ENCODE measurements at regions not wholly inside any gene's neighbourhood (a gene's known extent, or its start where the extent isn't known, plus 50 kb on each side); places are given as distances from the start of the nearest gene placed in this dataset.

DNA sequence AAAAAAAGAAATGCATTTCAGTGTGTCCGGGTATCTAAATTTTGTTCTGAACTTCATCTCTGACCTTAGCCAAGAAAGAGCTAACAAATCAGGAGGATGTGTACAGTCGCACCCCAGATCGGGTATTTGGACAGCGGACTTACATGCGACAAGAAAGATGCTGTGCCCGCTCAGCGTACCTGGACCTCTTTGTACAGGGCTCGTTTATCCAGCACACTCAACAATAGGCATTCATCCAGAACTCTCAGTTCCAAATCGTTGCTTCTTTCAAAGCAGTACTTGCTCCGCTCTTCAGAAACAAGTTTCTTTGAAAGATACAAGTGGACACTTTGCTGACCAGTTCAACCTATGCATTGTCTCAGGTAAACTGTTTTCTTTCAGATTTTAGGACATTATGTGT, 191.7 kb downstream of the LY86 start:
- no peaks in the 10 kb centered on the region for H3K9me3 ChIP-seq (ENCODE audit: low read depth, low read length)
- H3K4me1 ChIP-seq (ENCODE audit: insufficient read depth, low read length): no peaks in the 10 kb centered on the region
- H3K4me3 ChIP-seq (ENCODE audit: low read length): no peak overlapping the region
- no peaks in the 10 kb centered on the region for H3K27me3 ChIP-seq (ENCODE audit: insufficient read depth, low read length)

DNA sequence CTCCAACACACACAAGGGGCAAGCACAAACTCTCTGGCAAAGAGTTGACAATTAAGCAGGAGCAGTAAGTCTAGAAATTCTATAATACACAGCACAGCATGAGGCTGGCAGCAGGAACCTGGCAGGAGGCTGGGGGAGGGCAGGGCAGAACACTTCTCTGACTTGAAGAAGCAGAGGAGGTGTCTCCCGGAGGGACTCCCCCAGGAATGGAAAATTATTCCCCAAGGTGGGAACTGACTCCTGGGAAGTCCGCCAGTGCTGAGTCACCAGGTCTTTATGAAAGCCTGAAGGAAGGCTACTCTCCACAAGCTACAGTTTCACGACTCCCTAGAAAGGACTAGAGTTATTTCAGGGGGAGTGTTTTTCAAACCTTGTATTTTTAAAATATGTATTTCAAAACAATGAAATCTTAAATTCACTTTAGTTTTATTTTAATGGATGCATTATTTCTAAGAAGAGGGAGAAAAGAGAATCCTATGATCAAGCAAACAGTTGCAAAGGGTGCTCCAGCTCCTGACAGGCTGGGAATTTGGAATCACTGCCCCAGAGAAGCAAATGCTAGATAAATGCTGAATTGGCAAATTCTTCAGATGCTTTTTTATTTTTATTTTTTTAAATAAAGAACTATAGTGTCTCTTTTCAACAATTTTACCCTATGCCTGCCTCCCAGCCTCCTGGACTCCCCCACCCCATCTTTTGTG, 192.8 kb downstream of the LY86 start:
- no peaks in the 10 kb centered on the region for H3K4me1 ChIP-seq (ENCODE audit: insufficient read depth, low read length)
- H3K9me3 ChIP-seq (ENCODE audit: low read depth, low read length): no peaks in the 10 kb centered on the region
- H3K27me3 ChIP-seq (ENCODE audit: insufficient read depth, low read length): no peaks in the 10 kb centered on the region
- no peak overlapping the region for H3K4me3 ChIP-seq (ENCODE audit: low read length)

DNA sequence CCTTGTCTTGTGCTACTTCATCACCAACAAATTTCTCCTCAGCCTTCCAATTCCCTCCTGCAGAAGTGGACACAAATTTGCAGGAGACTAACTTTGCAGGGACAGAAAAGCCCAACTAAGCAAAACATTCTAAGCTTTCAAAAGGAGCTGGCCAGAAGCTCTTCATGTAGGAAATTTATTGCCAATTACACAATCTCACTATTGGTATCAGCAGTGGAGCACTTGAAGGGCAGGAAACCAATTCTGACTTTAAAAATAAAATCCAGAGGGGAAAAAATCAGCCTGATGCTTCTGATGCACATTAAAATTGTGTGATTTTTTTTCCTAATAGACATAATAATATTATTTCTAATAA, 193.3 kb downstream of the LY86 start:
- H3K4me1 ChIP-seq (ENCODE audit: insufficient read depth, low read length): no peaks in the 10 kb centered on the region
- H3K4me3 ChIP-seq (ENCODE audit: low read length): no peak overlapping the region
- H3K27me3 ChIP-seq (ENCODE audit: insufficient read depth, low read length): no peaks in the 10 kb centered on the region
- H3K9me3 ChIP-seq (ENCODE audit: low read depth, low read length): no peaks in the 10 kb centered on the region

DNA sequence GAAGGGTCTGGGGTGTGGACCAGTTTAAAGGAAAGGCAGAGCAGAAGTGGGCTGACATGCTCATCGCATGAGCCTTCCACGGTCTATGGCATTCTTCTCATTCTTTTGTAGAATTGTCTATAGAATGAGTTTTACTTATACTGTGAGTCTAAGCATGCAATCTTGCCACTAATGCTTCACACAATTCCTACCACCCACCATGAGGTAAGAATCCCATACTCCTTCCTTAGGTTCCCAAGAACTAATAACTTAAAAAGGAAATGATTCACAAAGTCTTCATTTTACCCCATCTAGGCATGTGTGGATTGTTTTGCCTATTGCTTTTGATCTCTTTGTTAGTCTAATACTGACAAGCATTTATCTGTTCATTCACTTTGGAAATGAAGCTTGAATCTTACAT, 195.2 kb downstream of the LY86 start:
- Histone ChIP-seq H3K27me3 (ENCODE audit: insufficient read depth, low read length) (no peaks in the 10 kb centered on the region), H3K9me3 (ENCODE audit: low read depth, low read length) (no peaks in the 10 kb centered on the region), H3K4me1 (ENCODE audit: insufficient read depth, low read length) (no peaks in the 10 kb centered on the region), H3K4me3 (ENCODE audit: low read length) (no peak overlapping the region)

DNA sequence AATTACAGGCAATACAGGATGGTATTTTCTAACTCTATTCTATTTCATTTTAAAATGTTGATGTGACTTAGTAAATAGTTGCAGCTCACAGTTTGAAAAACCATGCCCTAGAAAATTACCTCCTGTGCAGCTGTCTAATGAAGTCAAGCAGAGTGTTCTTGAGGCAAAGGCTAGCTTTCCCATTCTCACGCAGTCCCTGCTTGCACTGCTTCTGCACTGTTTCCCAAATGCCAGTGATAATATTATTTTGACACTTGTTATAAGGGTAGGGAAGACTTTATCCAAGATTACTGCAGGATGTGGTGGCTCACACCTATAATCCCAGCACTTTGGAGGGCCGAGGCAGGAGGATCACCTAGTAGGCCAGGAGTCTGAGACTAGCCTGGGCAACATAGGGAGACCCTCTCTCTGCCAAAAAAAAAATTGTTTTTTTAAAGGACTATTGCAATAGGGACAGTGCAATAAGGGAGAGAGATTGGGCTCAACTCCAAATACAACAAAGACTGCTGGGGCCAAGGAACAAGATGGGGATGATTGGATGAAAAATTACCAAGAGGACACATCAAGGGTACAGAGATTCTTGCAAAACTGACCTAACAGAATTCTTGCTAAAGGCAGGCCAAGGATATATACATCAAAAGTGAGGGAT, 196.1 kb downstream of the LY86 start:
- H3K4me1 ChIP-seq (ENCODE audit: insufficient read depth, low read length): no peaks in the 10 kb centered on the region
- no peaks in the 10 kb centered on the region for H3K27me3 ChIP-seq (ENCODE audit: insufficient read depth, low read length)
- H3K9me3 ChIP-seq (ENCODE audit: low read depth, low read length): no peaks in the 10 kb centered on the region
- no peak overlapping the region for H3K4me3 ChIP-seq (ENCODE audit: low read length)

DNA sequence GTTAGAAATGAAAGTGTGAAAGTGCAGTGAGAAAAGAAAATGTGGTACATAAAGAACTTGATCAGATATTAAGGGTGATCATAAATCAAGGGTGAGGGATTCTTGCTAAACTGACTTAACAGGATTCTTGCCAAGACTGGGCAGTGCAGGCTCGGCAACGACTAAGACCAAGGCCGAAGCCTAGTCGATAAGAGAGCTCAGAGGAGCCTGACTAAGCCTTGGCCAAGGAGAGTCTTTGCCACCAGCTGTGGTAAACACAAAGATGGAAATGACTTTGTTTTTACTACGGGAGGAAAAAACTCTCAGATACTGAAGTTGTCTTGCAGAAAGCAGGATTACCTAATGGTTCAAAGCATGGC, 196.6 kb downstream of the LY86 start:
- H3K9me3 ChIP-seq (ENCODE audit: low read depth, low read length): no peaks in the 10 kb centered on the region
- H3K4me3 ChIP-seq (ENCODE audit: low read length): no peak overlapping the region
- H3K27me3 ChIP-seq (ENCODE audit: insufficient read depth, low read length): no peaks in the 10 kb centered on the region
- no peaks in the 10 kb centered on the region for H3K4me1 ChIP-seq (ENCODE audit: insufficient read depth, low read length)

DNA sequence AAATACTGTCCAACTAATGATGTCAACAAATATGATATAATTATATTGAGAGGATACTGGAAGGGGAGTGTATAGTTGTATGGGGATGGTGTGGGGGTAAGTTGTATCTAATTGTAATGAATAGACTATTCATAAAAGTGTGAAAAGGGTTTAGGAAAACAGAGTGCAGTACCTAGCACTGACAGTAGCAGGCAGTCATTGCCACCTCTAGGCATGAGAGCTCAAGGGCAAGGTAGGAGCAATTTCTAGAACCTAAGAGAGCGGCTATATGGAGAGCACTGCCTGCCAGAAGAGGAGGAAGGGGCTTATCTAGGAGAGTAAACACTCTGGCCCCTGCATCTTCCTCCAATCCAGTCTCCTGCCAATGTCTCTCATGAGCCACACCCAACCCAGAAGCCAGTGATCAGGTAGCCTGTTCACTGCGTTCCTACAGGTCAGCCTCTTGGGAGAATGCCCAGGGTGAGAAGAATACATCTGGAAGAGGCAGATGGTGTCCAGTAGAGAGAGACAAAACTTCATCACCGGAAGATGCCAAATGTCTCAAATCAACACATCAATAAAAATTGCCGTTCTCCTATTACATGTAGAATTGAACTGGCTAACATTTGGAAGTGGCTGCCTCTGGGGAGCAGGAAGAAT, 200.0 kb downstream of the LY86 start:
- H3K4me3 ChIP-seq (ENCODE audit: low read length): no peak overlapping the region
- H3K27me3 ChIP-seq (ENCODE audit: insufficient read depth, low read length): no peaks in the 10 kb centered on the region
- no peaks in the 10 kb centered on the region for H3K9me3 ChIP-seq (ENCODE audit: low read depth, low read length)
- H3K4me1 ChIP-seq (ENCODE audit: insufficient read depth, low read length): peaks cover 9% of the 10 kb centered on the region

DNA sequence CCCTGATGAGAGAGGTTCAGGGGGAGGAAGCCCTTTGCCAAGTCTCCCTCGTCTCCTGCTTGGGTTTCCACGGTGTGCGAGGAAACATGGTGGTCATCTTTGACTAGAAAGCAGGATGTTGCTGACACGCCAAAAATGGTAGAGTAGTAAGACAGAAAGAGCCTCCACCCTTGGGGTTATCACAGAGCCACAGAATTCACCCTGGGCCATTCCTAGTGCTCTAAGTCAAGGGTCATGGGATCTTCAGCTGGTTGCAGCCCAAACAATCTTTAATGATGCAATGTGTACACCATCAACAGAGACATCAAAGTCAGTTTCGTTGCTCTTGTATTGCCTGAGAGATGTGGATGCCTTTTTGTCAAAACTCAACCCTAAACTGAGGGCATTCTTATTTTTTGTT, 201.9 kb downstream of the LY86 start:
- no peaks in the 10 kb centered on the region for H3K27me3 ChIP-seq (ENCODE audit: insufficient read depth, low read length)
- no peak overlapping the region for H3K4me3 ChIP-seq (ENCODE audit: low read length)
- H3K4me1 ChIP-seq (ENCODE audit: insufficient read depth, low read length): peaks cover 27% of the 10 kb centered on the region
- no peaks in the 10 kb centered on the region for H3K9me3 ChIP-seq (ENCODE audit: low read depth, low read length)

DNA sequence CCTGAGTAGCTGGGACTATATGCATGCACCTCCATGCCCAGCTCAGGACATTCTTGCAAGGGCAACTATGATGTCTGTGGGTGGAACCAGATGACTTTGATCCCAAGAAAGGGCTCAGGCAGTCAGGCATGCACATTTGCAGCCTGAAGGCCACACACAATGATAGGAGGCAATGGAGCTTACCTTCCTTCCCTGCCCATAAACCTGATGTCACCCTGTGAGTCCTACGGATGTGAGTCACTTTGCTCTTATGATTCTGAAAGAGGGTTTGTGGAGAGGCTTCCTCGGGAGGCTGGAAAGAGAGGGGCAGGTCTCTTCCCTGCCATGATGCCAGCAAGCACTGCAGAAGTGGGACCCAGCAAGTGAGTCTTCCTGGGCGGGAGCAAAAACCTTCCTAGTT, 202.4 kb downstream of the LY86 start:
- Histone ChIP-seq H3K4me3 (ENCODE audit: low read length) (no peak overlapping the region), H3K9me3 (ENCODE audit: low read depth, low read length) (no peaks in the 10 kb centered on the region), H3K4me1 (ENCODE audit: insufficient read depth, low read length) (peaks cover 32% of the 10 kb centered on the region), H3K27me3 (ENCODE audit: insufficient read depth, low read length) (no peaks in the 10 kb centered on the region)

DNA sequence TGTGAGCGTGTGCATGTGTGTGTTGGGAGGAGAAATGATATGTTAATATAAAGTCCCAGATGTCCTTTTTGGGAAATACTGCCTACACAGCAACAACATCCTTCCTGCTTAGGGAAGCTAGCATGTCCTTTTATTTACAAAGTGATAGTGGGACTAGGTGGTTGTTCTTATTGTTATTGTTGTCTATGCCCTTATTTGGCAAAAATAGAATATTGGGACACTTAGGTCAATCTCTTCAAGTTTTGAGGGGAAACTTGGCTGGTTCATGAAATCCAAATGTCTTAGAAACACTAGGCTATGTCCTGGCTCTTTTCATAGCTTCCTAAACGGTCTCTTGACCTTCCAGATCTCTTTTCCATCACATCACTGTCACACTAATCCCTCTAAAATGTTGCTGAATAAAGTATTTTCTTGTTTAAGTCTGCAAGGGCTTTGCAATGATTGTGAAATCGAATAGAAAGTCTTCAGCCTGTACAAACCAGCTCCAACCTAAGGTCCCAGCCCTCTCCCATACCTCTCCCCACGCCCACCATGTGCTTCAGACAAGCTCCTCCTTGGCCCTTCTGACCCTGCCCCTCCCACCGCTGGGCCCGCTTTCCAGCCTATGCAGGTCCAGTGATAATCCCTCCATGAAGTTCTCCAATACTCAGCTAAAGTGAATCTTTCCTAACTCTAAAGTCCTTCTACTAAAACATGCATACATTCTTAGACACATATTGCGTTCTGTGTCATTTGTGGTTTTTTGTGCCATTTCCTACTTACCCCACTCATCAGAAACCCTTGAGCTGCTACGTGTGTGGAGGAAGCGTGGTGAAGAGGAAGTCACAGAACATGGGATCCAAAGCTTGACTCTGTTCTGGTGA, 205.1 kb downstream of the LY86 start:
- no peak overlapping the region for H3K4me3 ChIP-seq (ENCODE audit: low read length)

DNA sequence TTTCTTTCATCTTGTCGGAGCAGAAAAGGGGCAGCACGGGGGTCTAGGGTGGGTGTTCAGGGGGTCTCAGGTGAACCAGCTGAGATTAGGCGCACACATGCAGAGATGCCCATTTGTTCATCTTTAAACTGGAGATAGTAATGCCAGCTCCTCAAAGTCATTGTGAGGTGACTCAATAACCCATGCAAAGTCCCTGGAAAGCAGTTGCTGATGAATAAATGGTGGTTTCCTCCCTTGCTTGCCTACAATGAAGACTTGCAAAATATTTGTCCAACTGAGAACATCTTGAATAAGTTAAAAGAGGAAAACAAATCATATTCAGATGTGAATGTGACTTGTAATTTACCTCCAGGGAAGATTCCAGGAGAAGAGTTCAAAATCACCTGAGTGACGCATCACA, 206.9 kb downstream of the LY86 start:
- Histone ChIP-seq H3K9me3 (ENCODE audit: low read depth, low read length) (no peaks in the 10 kb centered on the region), H3K4me3 (ENCODE audit: low read length) (no peak overlapping the region), H3K27me3 (ENCODE audit: insufficient read depth, low read length) (no peaks in the 10 kb centered on the region), H3K4me1 (ENCODE audit: insufficient read depth, low read length) (peaks cover 75% of the 10 kb centered on the region)

More for the DNA sequence above, 205.1 kb downstream of the LY86 start:
- Histone ChIP-seq H3K27me3 (ENCODE audit: insufficient read depth, low read length) (no peaks in the 10 kb centered on the region), H3K9me3 (ENCODE audit: low read depth, low read length) (no peaks in the 10 kb centered on the region), H3K4me1 (ENCODE audit: insufficient read depth, low read length) (peaks cover 57% of the 10 kb centered on the region)

DNA sequence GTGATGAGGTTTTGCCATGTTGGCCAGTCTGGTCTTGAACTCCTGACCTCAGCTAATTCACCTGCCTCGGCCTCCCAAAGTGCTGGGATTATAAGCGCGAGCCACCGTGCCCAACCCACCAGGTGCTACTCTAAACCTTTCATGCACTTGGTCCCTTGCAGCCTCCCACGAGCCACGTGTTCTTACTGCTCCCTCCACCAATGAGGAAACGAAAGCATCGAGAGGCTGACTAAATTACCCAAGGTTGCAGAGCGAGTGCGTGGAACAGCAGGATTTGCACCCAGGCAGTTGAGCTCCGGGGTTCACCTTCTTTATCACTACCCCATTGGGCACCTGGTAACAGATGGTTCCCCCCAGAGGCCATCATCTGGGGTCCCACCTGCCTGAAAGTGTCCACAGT, 208.3 kb downstream of the LY86 start:
- H3K4me3 ChIP-seq (ENCODE audit: low read length): no peak overlapping the region
- no peaks in the 10 kb centered on the region for H3K27me3 ChIP-seq (ENCODE audit: insufficient read depth, low read length)
- no peaks in the 10 kb centered on the region for H3K9me3 ChIP-seq (ENCODE audit: low read depth, low read length)
- H3K4me1 ChIP-seq (ENCODE audit: insufficient read depth, low read length): peaks cover 89% of the 10 kb centered on the region

DNA sequence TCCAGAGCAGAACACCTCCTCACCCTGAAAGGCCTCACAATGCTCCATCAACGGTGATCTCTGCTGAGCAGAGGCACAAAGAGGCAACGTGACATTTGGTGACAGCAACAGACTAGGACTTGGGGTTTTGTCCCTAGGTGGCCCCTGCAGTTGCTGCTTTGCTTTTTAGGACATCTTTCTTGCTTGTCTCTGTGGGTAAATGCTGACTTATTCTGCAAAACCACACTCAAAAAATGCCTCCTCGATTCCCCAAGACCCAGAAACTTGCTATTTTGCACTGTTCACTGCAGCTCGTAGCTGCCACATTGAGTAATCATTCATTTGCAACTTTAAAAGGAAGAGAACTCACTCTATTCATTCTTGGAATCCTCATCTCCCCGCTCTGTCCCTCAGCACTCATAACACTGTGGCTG, 209.9 kb downstream of the LY86 start:
- H3K4me3 ChIP-seq (ENCODE audit: low read length): no peak overlapping the region
- peaks cover 89% of the 10 kb centered on the region for H3K4me1 ChIP-seq (ENCODE audit: insufficient read depth, low read length)
- H3K27me3 ChIP-seq (ENCODE audit: insufficient read depth, low read length): no peaks in the 10 kb centered on the region
- no peaks in the 10 kb centered on the region for H3K9me3 ChIP-seq (ENCODE audit: low read depth, low read length)

DNA sequence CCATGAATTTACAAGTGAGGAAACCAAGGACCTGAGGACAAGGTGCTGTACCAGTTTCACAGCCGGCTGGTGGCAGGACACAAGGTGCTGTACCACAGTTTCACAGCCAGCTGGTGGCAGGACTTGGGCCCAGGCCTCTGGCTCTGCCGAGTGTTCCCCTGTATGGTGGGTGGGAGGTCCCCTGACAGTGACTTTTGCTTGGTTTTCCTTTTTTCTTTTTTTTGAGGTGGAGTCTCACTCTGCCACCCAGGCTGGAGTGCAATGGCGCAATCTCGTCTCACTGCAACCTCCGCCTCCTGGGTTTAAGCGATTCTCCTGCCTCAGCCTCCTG, 212.4 kb downstream of the LY86 start:
- Histone ChIP-seq H3K4me3 (ENCODE audit: low read length) (no peak overlapping the region), H3K27me3 (ENCODE audit: insufficient read depth, low read length) (no peaks in the 10 kb centered on the region), H3K9me3 (ENCODE audit: low read depth, low read length) (no peaks in the 10 kb centered on the region), H3K4me1 (ENCODE audit: insufficient read depth, low read length) (peaks cover 89% of the 10 kb centered on the region)

DNA sequence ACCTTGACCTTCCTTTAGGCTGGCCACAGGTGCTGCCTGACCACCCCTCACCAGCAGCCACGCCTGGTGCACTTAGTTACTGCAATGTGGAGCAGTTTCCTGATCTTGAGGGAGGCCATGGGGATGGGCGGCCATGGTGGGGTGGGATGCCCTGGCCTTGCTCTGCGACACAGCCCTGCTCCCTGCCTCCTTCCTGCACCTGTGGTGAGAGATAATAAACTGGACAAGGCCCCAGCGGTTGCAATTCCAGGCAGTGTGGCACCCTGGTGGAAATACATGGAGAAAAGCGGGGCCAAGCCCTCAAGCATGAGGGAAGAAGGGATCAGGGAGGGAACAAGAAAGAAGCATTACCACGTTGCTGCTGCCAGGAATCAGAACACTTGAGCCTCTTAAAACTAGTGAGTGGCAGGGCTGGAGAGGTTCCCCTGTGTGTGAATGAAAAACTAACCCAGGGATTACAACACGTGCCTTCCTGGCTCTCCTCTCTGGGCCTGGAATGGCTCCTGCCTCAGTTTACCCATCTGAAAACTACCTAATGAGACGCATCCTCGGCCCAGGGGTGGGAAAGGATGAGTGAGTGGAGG, 213.2 kb downstream of the LY86 start:
- Histone ChIP-seq H3K27me3 (ENCODE audit: insufficient read depth, low read length) (no peaks in the 10 kb centered on the region), H3K4me1 (ENCODE audit: insufficient read depth, low read length) (peaks cover 91% of the 10 kb centered on the region), H3K9me3 (ENCODE audit: low read depth, low read length) (no peaks in the 10 kb centered on the region), H3K4me3 (ENCODE audit: low read length) (no peak overlapping the region)

Data from mononuclear cell (primary cell).